GM21717 (cell line): ENCODE measurements at regions not wholly inside any gene's neighbourhood (a gene's known extent, or its start where the extent isn't known, plus 50 kb on each side); places are given as distances from the start of the nearest gene placed in this dataset.

Source experiments
- ATAC-seq: cut with Tn5 transposase; IDR thresholded peaks from one replicate; pipeline ENCODE4 v1.9.1; 2021; ENCODE audit warnings: mild to moderate bottlenecking, moderate library complexity; ENCODE audit not compliant: unreplicated experiment

GRCh38 chr14:43232261-43232660 is 1274.8 kb downstream of the FSCB start:
- ATAC-seq: no peak

DNA sequence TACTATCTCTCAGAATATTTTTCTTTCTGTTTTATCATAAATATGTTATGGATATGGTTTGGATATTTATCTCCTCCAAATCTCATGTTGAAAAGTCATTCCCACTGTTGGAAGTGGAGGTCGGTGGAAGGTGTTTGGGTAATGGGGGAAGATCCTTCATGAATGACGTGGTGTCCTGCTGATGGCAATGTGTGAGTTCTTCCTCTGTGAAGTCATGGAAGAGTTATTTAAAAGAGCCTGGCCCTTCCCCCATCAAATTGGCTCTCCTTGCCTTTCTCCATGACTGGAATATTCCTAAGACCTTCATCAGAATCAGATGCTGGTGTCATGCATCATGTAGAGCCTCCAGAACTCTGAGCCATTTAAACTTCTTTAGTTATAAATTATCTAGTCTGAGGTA is 1291.6 kb downstream of the FSCB start:
- no peak for ATAC-seq

DNA sequence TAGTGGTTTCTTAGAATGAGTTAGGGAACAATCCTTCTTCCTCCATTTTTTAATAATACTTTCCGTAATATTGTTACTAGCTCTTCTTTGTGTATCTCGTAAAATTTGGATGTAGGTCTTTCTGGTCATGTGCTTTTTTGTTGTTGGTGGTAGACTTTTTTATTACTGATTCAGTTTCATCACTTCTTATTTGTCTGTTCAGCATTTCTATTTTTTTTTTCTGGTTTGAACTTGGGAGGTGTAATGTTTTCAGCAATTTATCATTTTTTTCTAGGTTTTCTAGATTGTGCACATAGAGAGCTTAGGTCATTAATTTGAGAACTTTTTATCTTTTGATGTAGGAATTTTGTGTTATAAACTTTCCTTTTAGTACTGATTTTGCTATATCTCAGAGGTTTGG is 1299.9 kb downstream of the FSCB start:
- ATAC-seq: no peak

DNA sequence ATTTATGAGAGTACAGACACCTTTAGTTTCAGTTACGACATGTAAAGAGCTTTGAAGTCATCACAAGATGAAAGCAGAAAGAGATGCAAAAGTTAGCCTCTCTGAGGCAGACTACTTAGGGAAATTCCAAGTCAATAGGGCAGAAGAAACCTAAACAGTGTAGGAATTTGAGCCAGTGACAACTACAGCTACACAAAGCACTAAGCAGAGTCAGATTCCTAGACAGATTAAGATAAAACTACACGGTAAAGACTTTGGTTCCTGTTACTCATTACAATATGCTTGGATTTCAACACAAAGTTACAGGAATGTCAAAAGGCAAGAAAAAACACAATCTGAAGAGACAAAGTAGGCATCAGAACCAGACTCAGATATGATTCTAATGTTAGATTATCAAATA is 1302.3 kb downstream of the FSCB start:
- no peak for ATAC-seq

- ATAC-seq: no peak
Measured at GRCh38 chr14:43200519-43200918, 1306.6 kb downstream of the FSCB start.

DNA sequence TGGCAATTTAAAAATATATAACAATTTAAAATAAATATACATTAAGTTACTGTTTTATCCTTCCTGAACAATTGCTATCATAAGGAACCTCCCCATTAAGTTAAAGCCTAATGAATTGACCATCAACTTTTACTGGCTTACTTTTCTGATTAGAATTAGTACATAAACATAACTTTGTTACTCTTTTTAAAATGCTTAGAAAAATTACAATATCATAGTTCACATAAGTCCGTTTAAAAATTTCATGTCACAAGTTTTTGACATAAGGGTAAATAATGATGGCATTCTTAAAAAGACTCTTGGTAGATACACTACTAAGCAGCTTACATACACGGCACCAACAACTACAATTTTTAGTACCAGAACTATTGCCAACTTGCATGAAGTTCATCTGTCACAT is 1308.6 kb downstream of the FSCB start:
- ATAC-seq: no peak

DNA sequence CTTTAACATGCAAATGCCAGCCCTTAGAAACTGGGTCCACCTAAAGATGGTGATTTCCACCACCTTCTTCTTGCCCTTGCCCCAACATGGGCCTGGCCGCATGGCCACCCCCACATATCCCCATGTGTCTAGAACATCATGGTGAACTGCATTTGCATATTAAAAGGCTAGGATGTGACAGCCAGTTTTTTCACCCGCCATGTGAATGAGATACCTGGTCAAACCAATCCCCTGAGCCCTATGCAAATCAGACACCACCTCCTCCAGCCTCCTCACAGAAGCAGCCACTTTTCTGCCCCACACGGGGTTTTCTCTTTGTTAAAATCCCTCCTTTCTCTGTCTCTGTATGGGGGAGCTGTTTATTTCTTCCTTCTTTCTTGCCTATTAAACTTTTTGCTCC is 1322.5 kb downstream of the FSCB start:
- ATAC-seq: no peak

DNA sequence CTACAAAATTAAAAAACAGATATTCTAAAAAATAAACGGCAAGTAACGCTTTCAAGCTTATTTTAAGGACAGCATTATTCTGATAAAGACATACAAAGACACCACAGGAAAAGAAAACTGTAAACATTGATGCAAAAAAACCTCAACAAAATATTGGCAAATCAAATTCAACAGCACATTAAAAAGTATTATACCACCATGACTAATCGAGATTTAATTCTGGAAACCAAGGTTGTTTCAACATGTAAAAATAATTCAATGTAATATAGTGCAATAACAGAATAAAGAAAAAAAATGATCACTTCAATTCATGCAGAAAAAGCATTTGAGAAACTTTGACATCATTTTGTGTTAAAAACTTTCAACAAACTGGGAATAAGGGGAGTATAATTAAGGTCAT is 1323.2 kb downstream of the FSCB start:
- no peak for ATAC-seq

- no peak for ATAC-seq
Measured at GRCh38 chr14:43175896-43176295, 1331.2 kb downstream of the FSCB start.

DNA sequence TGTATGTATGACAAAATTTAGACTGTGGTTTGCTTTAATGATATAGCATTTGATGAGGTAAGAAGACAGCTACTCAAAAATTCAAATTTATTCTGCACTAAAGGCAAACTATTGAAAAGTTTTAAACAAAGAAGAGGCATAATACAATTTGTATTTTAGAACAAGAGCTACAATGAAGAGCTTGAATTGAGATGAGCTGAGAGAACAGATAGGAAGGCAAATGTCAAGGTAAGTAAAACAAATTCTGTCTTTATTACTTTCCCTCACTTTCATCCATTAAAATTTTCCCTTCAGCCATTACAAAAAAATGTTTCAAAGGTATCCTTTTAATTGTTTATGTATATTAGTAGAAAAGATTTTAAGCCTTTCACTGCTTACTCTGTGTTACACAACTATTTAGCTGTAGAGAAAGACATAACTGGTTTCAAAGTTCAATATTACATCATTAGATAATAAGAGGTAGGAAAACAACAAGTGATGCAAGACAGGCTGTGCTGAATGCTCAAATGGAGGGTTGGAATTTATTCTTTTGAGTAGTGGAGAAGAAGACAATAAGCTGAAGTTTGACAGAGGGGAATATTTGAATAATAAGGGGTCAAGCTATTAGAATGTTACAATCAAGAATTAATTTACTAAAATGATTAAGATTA is 1334.1 kb downstream of the FSCB start:
- ATAC-seq: no peak

DNA sequence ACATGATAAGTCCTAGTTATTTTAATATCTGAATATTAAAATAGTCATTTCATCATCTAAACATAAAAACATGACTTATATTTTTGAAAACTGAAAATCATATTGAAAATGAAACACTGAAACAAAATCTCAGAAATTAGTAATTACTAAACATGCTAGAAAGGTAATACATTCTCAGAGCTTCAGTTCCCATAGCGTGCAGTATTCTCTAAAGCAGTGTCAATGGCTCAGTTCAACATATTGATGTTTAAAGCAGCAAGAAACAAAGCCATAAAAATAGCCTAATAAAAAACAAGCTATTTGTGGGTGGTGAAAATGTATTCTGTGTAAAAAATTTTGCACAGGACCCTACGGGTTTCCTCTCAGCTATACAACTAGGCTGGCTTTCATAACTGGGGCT is 1337.4 kb downstream of the FSCB start:
- peak; percentile 54 for ATAC-seq

GRCh38 chr14:43168371-43168925 is 1338.6 kb downstream of the FSCB start:
- ATAC-seq: no peak

- ATAC-seq: no peak
Measured at GRCh38 chr14:43166163-43166562, 1340.9 kb downstream of the FSCB start.

DNA sequence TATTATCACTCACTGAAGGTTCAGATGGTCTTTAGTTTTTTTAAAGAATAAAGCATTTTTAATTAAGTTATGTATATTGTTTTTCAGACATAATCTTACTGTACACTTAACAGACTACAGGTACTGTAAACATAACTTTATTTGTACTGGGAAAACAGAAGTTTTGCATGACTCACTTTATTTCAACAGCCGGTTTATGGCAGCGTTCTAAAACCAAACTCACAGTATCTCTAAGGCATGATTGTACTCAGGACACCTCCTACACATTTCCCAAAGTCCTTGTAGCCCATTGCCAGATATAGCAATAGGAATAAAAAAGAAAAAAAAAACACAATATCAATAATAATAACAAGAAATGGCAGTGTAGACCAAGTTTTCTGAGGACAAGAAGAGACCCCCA is 1341.4 kb downstream of the FSCB start:
- ATAC-seq: no peak

GRCh38 chr14:43161477-43161876 is 1345.6 kb downstream of the FSCB start:
- no peak for ATAC-seq

DNA sequence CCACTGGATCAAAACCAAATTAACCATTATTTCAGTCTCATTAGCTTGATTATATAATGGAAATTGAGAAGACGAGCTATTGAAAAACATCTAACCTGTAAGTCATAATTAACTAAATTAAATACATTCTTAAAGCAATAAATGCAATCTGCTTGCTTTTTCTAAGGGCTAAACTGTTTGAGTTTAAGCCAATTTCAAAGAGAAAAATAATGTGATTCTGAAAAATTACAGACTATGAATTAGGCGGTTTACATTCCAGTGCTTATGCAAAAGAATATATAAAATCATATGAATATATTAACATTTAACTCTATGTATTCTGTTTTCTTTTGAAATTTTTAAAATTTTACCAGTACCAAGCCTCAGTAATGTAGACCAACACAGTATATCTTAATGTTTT is 1349.4 kb downstream of the FSCB start:
- ATAC-seq: no peak

GRCh38 chr14:43155924-43156323 is 1351.2 kb downstream of the FSCB start:
- no peak for ATAC-seq

GRCh38 chr14:43155258-43155657 is 1351.8 kb downstream of the FSCB start:
- no peak for ATAC-seq

DNA sequence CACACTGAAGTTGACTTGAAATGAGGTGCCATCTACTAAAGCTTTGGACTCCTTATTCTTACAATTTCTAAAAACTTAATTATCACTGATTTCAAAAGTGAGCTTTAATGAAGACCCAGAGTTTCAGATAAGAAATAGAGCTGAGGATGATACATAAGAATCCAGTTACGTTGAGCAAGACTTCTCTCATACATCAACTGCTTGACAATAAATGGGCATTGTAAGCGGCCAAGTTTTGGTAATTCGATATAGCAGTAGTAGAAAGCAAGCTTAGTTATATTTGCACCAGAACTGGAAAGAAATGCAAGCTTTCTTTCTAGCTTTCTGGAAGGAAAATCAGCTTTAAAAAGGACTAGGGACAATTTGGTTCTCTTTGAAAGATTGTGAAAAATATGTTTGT is 1359.6 kb downstream of the FSCB start:
- no peak for ATAC-seq

DNA sequence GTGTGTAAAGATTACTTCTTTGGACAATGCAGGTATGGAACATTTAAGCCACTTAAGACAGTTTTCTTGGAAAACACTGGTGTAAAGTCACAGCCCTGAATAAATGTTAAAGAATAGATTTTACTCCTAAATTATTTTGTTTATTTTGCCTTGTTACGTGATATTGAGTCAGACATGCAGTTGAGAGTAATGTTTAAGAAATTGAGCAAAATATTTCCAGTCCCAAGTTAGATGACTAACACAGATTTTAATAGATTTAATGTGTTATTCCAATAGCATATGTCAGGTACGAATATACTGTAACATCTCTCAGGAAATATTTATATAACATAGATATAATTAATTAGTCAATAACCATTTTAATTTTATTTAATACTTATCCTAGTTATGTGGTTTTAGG is 1361.7 kb downstream of the FSCB start:
- no peak for ATAC-seq

DNA sequence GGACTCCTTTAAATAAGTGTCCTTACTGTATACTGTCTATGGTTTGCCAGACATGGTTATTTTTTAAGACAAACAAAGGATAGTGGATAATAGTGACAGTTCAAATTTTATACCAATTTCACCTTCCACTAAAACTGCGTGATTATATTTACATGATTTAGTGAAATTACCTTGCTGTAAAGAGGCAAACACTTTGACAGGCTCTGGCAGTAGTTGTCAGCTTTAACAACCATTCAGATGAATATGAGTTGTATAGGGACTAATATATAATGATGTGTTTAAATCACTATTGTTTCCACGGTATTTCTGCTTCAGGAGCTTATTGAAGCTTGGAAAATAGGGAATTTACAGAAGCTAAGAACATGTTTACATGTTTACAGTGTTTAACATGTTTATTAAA is 1364.0 kb downstream of the FSCB start:
- ATAC-seq: no peak

DNA sequence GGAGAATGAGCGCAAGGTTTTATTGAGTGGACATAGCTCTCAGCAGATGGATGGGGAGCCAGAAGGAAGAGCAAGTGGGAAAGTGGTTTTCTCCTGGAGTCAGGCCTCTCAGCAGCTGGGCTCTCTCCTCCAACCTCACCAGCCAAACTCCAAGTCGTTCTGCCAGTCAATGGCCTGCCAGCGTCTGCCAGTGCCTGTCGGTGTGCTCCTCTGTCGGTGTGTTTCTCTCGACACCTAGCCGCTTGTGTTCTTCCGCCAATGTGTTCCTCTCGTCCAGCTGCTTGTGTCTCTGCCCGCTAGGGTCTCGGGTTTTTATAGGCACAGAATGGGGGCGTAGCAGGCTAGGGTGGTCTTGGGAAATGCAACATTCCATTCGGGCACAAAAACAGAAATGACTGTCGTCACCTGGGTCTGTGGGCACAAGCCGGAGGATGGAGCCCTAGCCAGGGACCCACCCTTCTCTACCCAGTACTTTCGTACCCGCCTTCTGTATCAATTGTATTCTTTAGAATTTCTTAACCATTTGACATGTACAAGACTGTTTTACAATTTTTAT is 1365.4 kb downstream of the FSCB start:
- ATAC-seq: no peak

GRCh38 chr14:43140453-43140852 is 1366.6 kb downstream of the FSCB start:
- no peak for ATAC-seq
